ENCODE measurements at regions not wholly inside any gene's neighbourhood (a gene's known extent, or its start where the extent isn't known, plus 50 kb on each side); places are given as distances from the start of the nearest gene placed in this dataset.
A peak's percentile ranks its signal among the peaks of the same experiment; 100 is the strongest.

GRCh38 chr2:19114754-19115231 is 243.6 kb downstream of the OSR1 start:
- DNase-seq (ENCODE audit: extremely low spot score in 2 of 2), result peak in 1 of 2 donors; percentile 44
- H3K4me3 ChIP-seq, result no peak overlapping the region

GRCh38 chr2:19114126-19114525 is 244.3 kb downstream of the OSR1 start:
- H3K36me3 ChIP-seq, result no peaks in the 10 kb centered on the region
- no peak for TF ChIP-seq POLR2A (IDR thresholded peaks at IDR 0.05)
- no peak for TF ChIP-seq POLR2AphosphoS5 (IDR thresholded peaks at IDR 0.05; ENCODE audit: insufficient read depth in 1 of 2, low read depth in 1 of 2)
- TF ChIP-seq CTCF (IDR thresholded peaks at IDR 0.05), result no peak
- intact Hi-C loops (cut with DNase I), result no loop called here
- H3K9me3 ChIP-seq, result no peaks in the 10 kb centered on the region
- H3K27me3 ChIP-seq, result no peaks in the 10 kb centered on the region
- no peak overlapping the region for H3K4me3 ChIP-seq
- no peak overlapping the region for H3K27ac ChIP-seq
- DNase-seq (ENCODE audit: extremely low spot score in 2 of 2), result no peak
- H3K4me1 ChIP-seq, result no peaks in the 10 kb centered on the region

More at GRCh38 chr2:19114754-19115231, 243.6 kb downstream of the OSR1 start:
- Histone ChIP-seq H3K36me3 (no peaks in the 10 kb centered on the region), H3K4me1 (no peaks in the 10 kb centered on the region), H3K9me3 (no peaks in the 10 kb centered on the region), H3K27ac (no peak overlapping the region), H3K27me3 (no peaks in the 10 kb centered on the region)
- intact Hi-C loops (cut with DNase I), result no loop called here
- TF ChIP-seq POLR2AphosphoS5 (IDR thresholded peaks at IDR 0.05; ENCODE audit: insufficient read depth in 1 of 2, low read depth in 1 of 2) (no peak), POLR2A (IDR thresholded peaks at IDR 0.05) (no peak), CTCF (IDR thresholded peaks at IDR 0.05) (no peak)

- Histone ChIP-seq H3K36me3 (no peaks in the 10 kb centered on the region), H3K27ac (no peak overlapping the region), H3K4me1 (no peaks in the 10 kb centered on the region), H3K27me3 (no peaks in the 10 kb centered on the region), H3K4me3 (no peak overlapping the region), H3K9me3 (no peaks in the 10 kb centered on the region)
- intact Hi-C loops (cut with DNase I), result no loop called here
- no peak for TF ChIP-seq POLR2AphosphoS5 (IDR thresholded peaks at IDR 0.05; ENCODE audit: insufficient read depth in 1 of 2, low read depth in 1 of 2)
- no peak for DNase-seq (ENCODE audit: extremely low spot score in 2 of 2)
Measured at GRCh38 chr2:19111354-19111753, 247.1 kb downstream of the OSR1 start.

GRCh38 chr2:19109518-19109917 is 248.9 kb downstream of the OSR1 start:
- DNase-seq (ENCODE audit: extremely low spot score in 2 of 2), result no peak
- Histone ChIP-seq H3K4me3 (no peak overlapping the region), H3K36me3 (no peaks in the 10 kb centered on the region), H3K4me1 (no peaks in the 10 kb centered on the region), H3K27ac (no peak overlapping the region), H3K27me3 (no peaks in the 10 kb centered on the region), H3K9me3 (no peaks in the 10 kb centered on the region)
- intact Hi-C loops (cut with DNase I), result no loop called here
- TF ChIP-seq CTCF (IDR thresholded peaks at IDR 0.05), result no peak
- no peak for TF ChIP-seq POLR2A (IDR thresholded peaks at IDR 0.05)
- TF ChIP-seq POLR2AphosphoS5 (IDR thresholded peaks at IDR 0.05; ENCODE audit: insufficient read depth in 1 of 2, low read depth in 1 of 2), result no peak

GRCh38 chr2:19106376-19106775 is 252.0 kb downstream of the OSR1 start:
- Histone ChIP-seq H3K27me3 (no peaks in the 10 kb centered on the region), H3K9me3 (no peaks in the 10 kb centered on the region), H3K36me3 (no peaks in the 10 kb centered on the region), H3K4me1 (no peaks in the 10 kb centered on the region), H3K4me3 (no peak overlapping the region), H3K27ac (no peak overlapping the region)
- intact Hi-C loops (cut with DNase I), result no loop called here
- DNase-seq (ENCODE audit: extremely low spot score in 2 of 2), result no peak
- TF ChIP-seq POLR2A (IDR thresholded peaks at IDR 0.05) (no peak), POLR2AphosphoS5 (IDR thresholded peaks at IDR 0.05; ENCODE audit: insufficient read depth in 1 of 2, low read depth in 1 of 2) (no peak)

GRCh38 chr2:19104503-19104902 is 253.9 kb downstream of the OSR1 start:
- intact Hi-C loops (cut with DNase I), result no loop called here
- Histone ChIP-seq H3K27ac (no peak overlapping the region), H3K36me3 (no peaks in the 10 kb centered on the region), H3K4me1 (no peaks in the 10 kb centered on the region), H3K9me3 (no peaks in the 10 kb centered on the region), H3K4me3 (no peak overlapping the region), H3K27me3 (no peaks in the 10 kb centered on the region)
- TF ChIP-seq POLR2A (IDR thresholded peaks at IDR 0.05), result no peak
- TF ChIP-seq CTCF (IDR thresholded peaks at IDR 0.05), result no peak
- TF ChIP-seq POLR2AphosphoS5 (IDR thresholded peaks at IDR 0.05; ENCODE audit: insufficient read depth in 1 of 2, low read depth in 1 of 2), result no peak
- no peak for DNase-seq (ENCODE audit: extremely low spot score in 2 of 2)

Measured in vagina (tissue), 2 donors.